ENCODE measurements at regions not wholly inside any gene's neighbourhood (a gene's known extent, or its start where the extent isn't known, plus 50 kb on each side); places are given as distances from the start of the nearest gene placed in this dataset.

GRCh38 chr16:88303405-88303804 is 79.4 kb upstream of the ZNF469 start:
- TF ChIP-seq CTCF (IDR thresholded peaks at IDR 0.05; ENCODE audit: insufficient read depth, low read depth, low read length) (no peak), EZH2 (IDR thresholded peaks at IDR 0.05; ENCODE audit: insufficient read depth, low read length) (no peak)
